ENCODE measurements at regions not wholly inside any gene's neighbourhood (a gene's known extent, or its start where the extent isn't known, plus 50 kb on each side); places are given as distances from the start of the nearest gene placed in this dataset.

DNA sequence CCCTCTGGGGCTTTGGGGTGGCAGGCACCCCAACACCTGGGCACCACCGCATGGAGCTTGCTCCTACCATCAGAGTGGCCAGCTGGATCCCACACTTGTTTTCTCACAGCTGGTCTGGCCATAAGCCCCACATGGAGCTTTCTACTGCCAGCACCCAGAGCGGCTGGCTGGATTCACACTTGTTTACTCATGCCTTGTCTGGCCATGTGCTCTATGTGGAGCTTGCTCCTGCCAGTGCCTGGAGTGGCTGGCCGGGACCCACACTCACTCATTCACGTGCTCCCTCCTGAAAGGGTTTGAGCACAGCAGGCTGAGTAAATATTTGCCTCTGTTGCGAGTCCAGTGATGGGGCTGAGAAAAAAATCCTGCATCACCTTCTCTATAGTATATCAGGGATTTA, 487.0 kb downstream of the CD109 start:
- Histone ChIP-seq H3K4me2 (ENCODE audit: low read length) (no peak overlapping the region), H3K36me3 (ENCODE audit: low read depth, low read length) (no peaks in the 10 kb centered on the region), H3K4me3 (ENCODE audit: low read length) (no peak overlapping the region), H3K4me1 (ENCODE audit: insufficient read depth, low read length) (no peaks in the 10 kb centered on the region), H3K27ac (ENCODE audit: low read length) (no peak overlapping the region), H2AFZ (ENCODE audit: low read length) (no peak overlapping the region), H3K27me3 (ENCODE audit: low read length) (no peaks in the 10 kb centered on the region), H3F3A (ENCODE audit: low read length, unreplicated experiment) (no peaks in the 10 kb centered on the region), H3K79me2 (ENCODE audit: low read length) (no peaks in the 10 kb centered on the region), H3K9ac (ENCODE audit: low read length) (no peak overlapping the region), H3K9me2 (replicated peaks; ENCODE audit: low read length) (no peaks in the 10 kb centered on the region), H3K9me3 (ENCODE audit: low read length) (no peaks in the 10 kb centered on the region), H4K20me1 (ENCODE audit: low read length) (no peaks in the 10 kb centered on the region)
- BruUV-seq (replicated peaks) = no TSS peak
- no peak for TF ChIP-seq EZH2phosphoT487 (IDR thresholded peaks at IDR 0.05; ENCODE audit: borderline replicate concordance, low read length)
- TF ChIP-seq, protein P1, sequence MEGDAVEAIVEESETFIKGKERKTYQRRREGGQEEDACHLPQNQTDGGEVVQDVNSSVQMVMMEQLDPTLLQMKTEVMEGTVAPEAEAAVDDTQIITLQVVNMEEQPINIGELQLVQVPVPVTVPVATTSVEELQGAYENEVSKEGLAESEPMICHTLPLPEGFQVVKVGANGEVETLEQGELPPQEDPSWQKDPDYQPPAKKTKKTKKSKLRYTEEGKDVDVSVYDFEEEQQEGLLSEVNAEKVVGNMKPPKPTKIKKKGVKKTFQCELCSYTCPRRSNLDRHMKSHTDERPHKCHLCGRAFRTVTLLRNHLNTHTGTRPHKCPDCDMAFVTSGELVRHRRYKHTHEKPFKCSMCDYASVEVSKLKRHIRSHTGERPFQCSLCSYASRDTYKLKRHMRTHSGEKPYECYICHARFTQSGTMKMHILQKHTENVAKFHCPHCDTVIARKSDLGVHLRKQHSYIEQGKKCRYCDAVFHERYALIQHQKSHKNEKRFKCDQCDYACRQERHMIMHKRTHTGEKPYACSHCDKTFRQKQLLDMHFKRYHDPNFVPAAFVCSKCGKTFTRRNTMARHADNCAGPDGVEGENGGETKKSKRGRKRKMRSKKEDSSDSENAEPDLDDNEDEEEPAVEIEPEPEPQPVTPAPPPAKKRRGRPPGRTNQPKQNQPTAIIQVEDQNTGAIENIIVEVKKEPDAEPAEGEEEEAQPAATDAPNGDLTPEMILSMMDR (conservative IDR thresholded peaks at IDR 0.05; ENCODE audit: low read depth, low read length) = no peak
- TF ChIP-seq EZH2 (IDR thresholded peaks at IDR 0.05; ENCODE audit: low read length, unreplicated experiment) = no peak
- ChIA-PET CTCF (no interaction called here), POLR2A (ENCODE audit: unreplicated experiment) (no interaction called here)
- DNase-seq (no peak), ATAC-seq (no peak)
- intact Hi-C loops (cut with micrococcal nuclease) = no loop called here

DNA sequence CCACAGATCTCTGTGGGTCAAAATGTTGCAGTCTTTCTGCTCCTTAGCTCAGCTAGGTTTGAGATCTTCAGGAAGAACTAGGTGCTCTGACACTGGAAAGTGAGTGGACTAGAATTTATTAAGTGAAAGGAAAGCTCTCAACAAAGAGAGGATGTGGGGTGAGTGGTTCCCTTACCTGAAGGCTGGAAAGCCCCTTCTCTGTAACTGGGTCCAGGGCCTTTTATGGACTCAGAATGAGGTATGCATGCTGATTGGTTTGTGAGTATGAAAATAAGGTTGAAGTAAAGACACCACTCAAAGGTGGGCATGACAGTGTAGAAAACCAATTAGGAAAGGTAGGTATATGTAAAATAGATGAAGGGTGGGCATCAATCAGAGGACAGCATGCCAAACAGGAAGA, 485.5 kb downstream of the CD109 start:
- intact Hi-C loops (cut with micrococcal nuclease) = no loop called here
- H2AFZ ChIP-seq (ENCODE audit: low read length) = no peak overlapping the region
- no peak overlapping the region for H3K4me2 ChIP-seq (ENCODE audit: low read length)
- no peak overlapping the region for H3K4me3 ChIP-seq (ENCODE audit: low read length)
- H3K9me3 ChIP-seq (ENCODE audit: low read length) = no peaks in the 10 kb centered on the region
- ChIA-PET POLR2A (ENCODE audit: unreplicated experiment) (no interaction called here), CTCF (no interaction called here)
- no peak overlapping the region for H3K27ac ChIP-seq (ENCODE audit: low read length)
- no peaks in the 10 kb centered on the region for H3K9me2 ChIP-seq (replicated peaks; ENCODE audit: low read length)
- H3K27me3 ChIP-seq (ENCODE audit: low read length) = no peaks in the 10 kb centered on the region
- BruUV-seq (replicated peaks) = no TSS peak
- H3K9ac ChIP-seq (ENCODE audit: low read length) = no peak overlapping the region
- TF ChIP-seq EZH2phosphoT487 (IDR thresholded peaks at IDR 0.05; ENCODE audit: borderline replicate concordance, low read length) = no peak
- TF ChIP-seq, protein P1 (conservative IDR thresholded peaks at IDR 0.05; ENCODE audit: low read depth, low read length) = no peak
- no peak for TF ChIP-seq EZH2 (IDR thresholded peaks at IDR 0.05; ENCODE audit: low read length, unreplicated experiment)
- no peak for ATAC-seq
- H3K79me2 ChIP-seq (ENCODE audit: low read length) = no peaks in the 10 kb centered on the region
- no peaks in the 10 kb centered on the region for H3F3A ChIP-seq (ENCODE audit: low read length, unreplicated experiment)
- no peaks in the 10 kb centered on the region for H4K20me1 ChIP-seq (ENCODE audit: low read length)
- no peak for DNase-seq
- H3K4me1 ChIP-seq (ENCODE audit: insufficient read depth, low read length) = no peaks in the 10 kb centered on the region
- no peaks in the 10 kb centered on the region for H3K36me3 ChIP-seq (ENCODE audit: low read depth, low read length)

DNA sequence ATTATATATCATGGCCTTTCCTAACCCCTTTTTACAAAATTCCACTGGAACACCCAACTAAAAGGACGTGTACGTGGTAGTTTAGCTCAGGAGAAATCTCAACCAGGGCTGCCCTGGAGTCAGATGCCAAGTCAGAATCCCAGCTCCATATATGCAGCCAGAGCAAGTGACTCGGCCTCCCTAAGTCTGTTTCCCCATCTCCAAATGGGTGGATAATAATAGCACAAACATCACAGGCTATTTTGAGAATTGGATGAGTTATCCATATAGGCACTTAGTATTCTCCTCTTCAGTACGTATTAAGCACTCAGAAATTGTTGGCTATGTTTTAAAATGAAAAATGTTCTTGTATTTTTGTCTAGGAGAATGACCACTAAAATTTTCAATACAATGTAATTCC, 481.5 kb downstream of the CD109 start:
- Histone ChIP-seq H3F3A (ENCODE audit: low read length, unreplicated experiment) (no peaks in the 10 kb centered on the region), H3K4me1 (ENCODE audit: insufficient read depth, low read length) (no peaks in the 10 kb centered on the region), H3K27me3 (ENCODE audit: low read length) (no peaks in the 10 kb centered on the region), H3K9me2 (replicated peaks; ENCODE audit: low read length) (no peaks in the 10 kb centered on the region), H2AFZ (ENCODE audit: low read length) (no peak overlapping the region), H3K4me3 (ENCODE audit: low read length) (no peak overlapping the region), H3K36me3 (ENCODE audit: low read depth, low read length) (no peaks in the 10 kb centered on the region), H3K9ac (ENCODE audit: low read length) (no peak overlapping the region), H3K4me2 (ENCODE audit: low read length) (no peak overlapping the region), H4K20me1 (ENCODE audit: low read length) (no peaks in the 10 kb centered on the region), H3K9me3 (ENCODE audit: low read length) (no peaks in the 10 kb centered on the region), H3K79me2 (ENCODE audit: low read length) (no peaks in the 10 kb centered on the region), H3K27ac (ENCODE audit: low read length) (no peak overlapping the region)
- intact Hi-C loops (cut with micrococcal nuclease) = no loop called here
- TF ChIP-seq EZH2 (IDR thresholded peaks at IDR 0.05; ENCODE audit: low read length, unreplicated experiment) (no peak), EZH2phosphoT487 (IDR thresholded peaks at IDR 0.05; ENCODE audit: borderline replicate concordance, low read length) (no peak)
- TF ChIP-seq, protein P1 (conservative IDR thresholded peaks at IDR 0.05; ENCODE audit: low read depth, low read length) = no peak
- ATAC-seq = no peak
- no TSS peak for BruUV-seq (replicated peaks)
- CTCF ChIA-PET = no interaction called here
- DNase-seq = no peak
- POLR2A ChIA-PET (ENCODE audit: unreplicated experiment) = no interaction called here
